NOMO-1 treated with dmso at 0.1 percent for 144 hours (cell line): ENCODE measurements at regions not wholly inside any gene's neighbourhood (a gene's known extent, or its start where the extent isn't known, plus 50 kb on each side); places are given as distances from the start of the nearest gene placed in this dataset.

Experiments used
- DNase-seq: peaks from one replicate; lab custom pipeline; 2025; ENCODE audit not compliant: unreplicated experiment; lab: John Stamatoyannopoulos, UW

GRCh38 chr6:105504706-105505105 is 101.8 kb upstream of the PREP start:
- no peak for DNase-seq

- no peak for DNase-seq
Observed at GRCh38 chr6:105503641-105504040, 100.8 kb upstream of the PREP start.

GRCh38 chr6:105501826-105502344 is 99.0 kb upstream of the PREP start:
- DNase-seq: no peak

GRCh38 chr6:105501246-105501645 is 98.4 kb upstream of the PREP start:
- DNase-seq: no peak

GRCh38 chr6:105500693-105501092 is 97.8 kb upstream of the PREP start:
- no peak for DNase-seq

- DNase-seq: no peak
Observed at GRCh38 chr6:105499931-105500330, 97.0 kb upstream of the PREP start.

- no peak for DNase-seq
Observed at GRCh38 chr6:105499136-105499870, 96.4 kb upstream of the PREP start.

GRCh38 chr6:105497549-105497948 is 94.7 kb upstream of the PREP start:
- DNase-seq: no peak

GRCh38 chr6:105495515-105495914 is 92.6 kb upstream of the PREP start:
- DNase-seq: no peak

GRCh38 chr6:105494688-105495087 is 91.8 kb upstream of the PREP start:
- DNase-seq: no peak

GRCh38 chr6:105493736-105494135 is 90.9 kb upstream of the PREP start:
- DNase-seq: no peak

GRCh38 chr6:105492706-105493673 is 90.1 kb upstream of the PREP start:
- no peak for DNase-seq

GRCh38 chr6:105489216-105489530 is 86.3 kb upstream of the PREP start:
- DNase-seq: no peak

GRCh38 chr6:105488516-105489215 is 85.8 kb upstream of the PREP start:
- no peak for DNase-seq

GRCh38 chr6:105487040-105487790 is 84.3 kb upstream of the PREP start:
- DNase-seq: peak; percentile 11

- DNase-seq: no peak
Observed at GRCh38 chr6:105485456-105485855, 82.6 kb upstream of the PREP start.

- DNase-seq: peak; percentile 21
Observed at GRCh38 chr6:105484238-105485161, 81.6 kb upstream of the PREP start.

- no peak for DNase-seq
Observed at GRCh38 chr6:105483492-105483891, 80.6 kb upstream of the PREP start.

- DNase-seq: no peak
Observed at GRCh38 chr6:105482921-105483320, 80.0 kb upstream of the PREP start.
